HUES64 (cell line): ENCODE measurements at regions not wholly inside any gene's neighbourhood (a gene's known extent, or its start where the extent isn't known, plus 50 kb on each side); places are given as distances from the start of the nearest gene placed in this dataset.
A peak's percentile ranks its signal among the peaks of the same experiment; 100 is the strongest.

Experiments used
- H3K27ac ChIP-seq: 2 replicates; pipeline ENCODE4 v1.7.0; 2013; ENCODE audit warnings: low read depth, low read length, inconsistent platforms
- H3K27me3 ChIP-seq: 2 replicates; pipeline ENCODE4 v1.6.1; 2013; ENCODE audit warnings: mild to moderate bottlenecking, low read length; ENCODE audit not compliant: insufficient read depth
- H3K36me3 ChIP-seq: 2 replicates; pipeline ENCODE4 v1.6.1; 2013; ENCODE audit warnings: mild to moderate bottlenecking, low read length; ENCODE audit not compliant: insufficient read depth
- H3K4me1 ChIP-seq: 2 replicates; pipeline ENCODE4 v1.6.1; 2013; ENCODE audit warnings: mild to moderate bottlenecking, low read length, moderate library complexity; ENCODE audit not compliant: insufficient read depth
- H3K4me3 ChIP-seq: 2 replicates; pipeline ENCODE4 v1.5.1; 2013; ENCODE audit warnings: mild to moderate bottlenecking, low read length, moderate library complexity
- H3K9ac ChIP-seq: 2 replicates; pipeline ENCODE4 v1.6.1; 2013; ENCODE audit warnings: mild to moderate bottlenecking, low read depth, low read length
- H3K9me3 ChIP-seq: 2 replicates; pipeline ENCODE4 v1.6.1; 2013; ENCODE audit warnings: low read depth, low read length; ENCODE audit not compliant: insufficient read depth
- WGBS: fragments of 150-250, 120-280 bp; methylation state at CpG from one replicate; pipeline ENCODE4 v1.1.7; 2013; ENCODE audit warnings: missing lambda C conversion rate; 5-methylcytosine and 5-hydroxymethylcytosine counted together

DNA sequence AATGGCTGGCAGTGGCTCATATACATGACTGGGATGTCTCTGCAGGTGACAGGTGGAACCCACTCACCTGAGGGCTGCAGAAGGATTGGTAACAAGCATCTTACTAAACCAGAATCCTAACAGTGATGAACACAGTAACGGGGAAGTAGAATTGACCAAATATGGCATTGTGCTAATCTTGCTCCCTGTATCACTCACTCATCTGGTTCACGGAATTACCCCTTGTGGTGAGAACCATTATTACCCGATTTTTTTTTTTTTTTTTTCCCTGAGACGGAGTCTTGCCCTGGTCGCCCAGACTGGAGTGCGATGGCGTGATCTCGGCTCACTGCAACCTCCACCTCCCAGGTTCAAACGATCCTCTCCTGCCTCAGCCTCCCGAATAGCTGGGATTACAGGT, 69.5 kb downstream of the PTPRS start:
- Histone ChIP-seq H3K4me3 (no peak overlapping the region), H3K36me3 (peaks cover 43% of the 10 kb centered on the region), H3K27me3 (no peaks in the 10 kb centered on the region), H3K4me1 (no peaks in the 10 kb centered on the region), H3K9ac (no peak overlapping the region), H3K9me3 (no peaks in the 10 kb centered on the region), H3K27ac (peak overlapping the region; percentile 11; the same call in 1 of the 2 replicates)
- 79% methylated on average over 10 of the region's 10 CpGs for WGBS

DNA sequence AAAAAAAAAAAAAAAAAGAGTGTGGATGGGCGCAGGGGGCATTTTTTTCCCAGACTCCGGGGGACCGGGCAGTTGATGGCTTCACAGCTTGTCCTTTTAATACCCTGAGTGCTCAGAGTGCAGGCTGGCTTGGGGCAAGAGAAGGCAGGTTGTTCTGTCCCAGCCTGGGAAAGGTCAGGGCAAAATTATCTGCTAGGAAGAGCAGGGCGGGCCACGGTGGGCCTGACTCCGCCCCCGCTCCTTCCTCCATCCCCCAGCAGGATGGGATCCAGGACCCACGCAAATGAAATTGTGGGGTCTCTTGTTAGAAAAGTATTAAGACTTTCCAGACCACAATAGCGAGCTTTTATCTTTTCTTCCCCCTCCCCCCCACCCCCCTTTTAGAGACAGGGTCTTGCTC, 70.7 kb downstream of the PTPRS start:
- WGBS: 89% methylated on average over 7 of the region's 9 CpGs
- H3K9ac ChIP-seq: no peak overlapping the region
- H3K27me3 ChIP-seq: no peaks in the 10 kb centered on the region
- no peaks in the 10 kb centered on the region for H3K4me1 ChIP-seq
- H3K27ac ChIP-seq: no peak overlapping the region
- H3K4me3 ChIP-seq: no peak overlapping the region
- no peaks in the 10 kb centered on the region for H3K9me3 ChIP-seq
- peaks cover 42% of the 10 kb centered on the region for H3K36me3 ChIP-seq

DNA sequence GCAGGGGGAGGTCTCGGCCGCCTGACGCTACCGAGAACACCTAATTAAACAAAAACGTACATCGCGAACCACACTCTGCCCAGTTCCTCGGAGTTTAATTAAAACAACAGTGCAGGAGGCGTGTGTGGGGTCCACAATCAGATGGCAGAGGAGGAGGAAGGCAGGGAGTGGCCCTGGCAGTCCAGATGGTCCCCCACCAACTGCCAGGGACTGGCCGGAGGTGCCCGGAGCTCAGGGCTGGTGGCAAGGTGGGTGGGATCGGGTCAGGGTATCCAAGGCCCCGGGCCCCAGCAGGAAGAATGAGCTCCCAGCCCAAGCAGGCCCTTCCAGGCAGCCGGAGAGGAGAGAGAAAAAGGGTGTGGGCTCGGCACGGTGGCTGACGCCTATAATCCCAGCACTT, 71.3 kb downstream of the PTPRS start:
- H3K9me3 ChIP-seq: no peaks in the 10 kb centered on the region
- H3K27me3 ChIP-seq: no peaks in the 10 kb centered on the region
- WGBS: 97% methylated on average over 17 of the region's 17 CpGs
- no peaks in the 10 kb centered on the region for H3K4me1 ChIP-seq
- no peak overlapping the region for H3K9ac ChIP-seq
- H3K4me3 ChIP-seq: no peak overlapping the region
- H3K36me3 ChIP-seq: peaks cover 44% of the 10 kb centered on the region
- H3K27ac ChIP-seq: no peak overlapping the region

DNA sequence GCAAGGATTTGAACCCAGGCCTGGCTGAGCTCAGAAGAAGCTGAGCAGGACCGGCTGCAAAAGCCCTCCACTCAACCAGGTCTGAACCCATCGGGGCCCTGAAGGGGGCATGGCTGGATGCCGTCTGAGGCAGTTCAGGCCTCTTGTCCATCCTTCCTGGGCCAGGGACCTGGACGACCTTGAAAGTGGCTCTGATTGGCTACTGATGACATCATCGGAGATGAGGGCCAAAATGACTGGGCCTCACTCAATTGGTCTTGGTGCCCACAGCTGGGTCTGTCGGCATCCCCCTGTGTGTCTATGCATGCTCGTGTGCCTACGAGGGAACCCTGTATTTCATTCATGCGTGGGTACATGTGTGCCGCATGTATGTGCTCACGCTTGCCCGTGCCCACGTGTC, 71.8 kb downstream of the PTPRS start:
- 94% methylated on average over 13 of the region's 13 CpGs for WGBS
- H3K36me3 ChIP-seq: peaks cover 44% of the 10 kb centered on the region

DNA sequence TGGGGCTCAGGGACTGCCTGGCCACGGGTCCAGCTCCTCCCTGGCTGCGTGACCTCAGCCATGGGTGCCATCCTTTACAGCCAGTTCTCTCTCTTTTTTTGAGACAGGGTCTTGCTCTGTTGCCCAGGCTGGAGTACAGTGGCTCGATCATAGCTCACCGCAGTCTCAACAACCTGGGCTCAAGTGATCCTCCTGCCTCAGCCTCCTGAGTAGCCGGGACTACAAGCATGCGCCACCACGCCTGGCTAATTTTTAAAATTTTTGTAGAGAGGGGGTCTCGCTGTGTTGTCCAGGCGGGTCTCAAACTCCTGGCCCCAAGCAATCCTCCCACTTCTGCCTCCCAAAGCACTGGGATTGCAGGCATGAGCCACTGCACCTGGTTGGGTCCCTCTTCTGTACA, 75.4 kb downstream of the PTPRS start:
- no peak overlapping the region for H3K27ac ChIP-seq
- no peak overlapping the region for H3K9ac ChIP-seq
- H3K4me1 ChIP-seq: no peaks in the 10 kb centered on the region
- no peaks in the 10 kb centered on the region for H3K27me3 ChIP-seq
- no peak overlapping the region for H3K4me3 ChIP-seq
- peaks cover 54% of the 10 kb centered on the region for H3K36me3 ChIP-seq
- 85% methylated on average over 9 of the region's 9 CpGs for WGBS
- no peaks in the 10 kb centered on the region for H3K9me3 ChIP-seq

More for the DNA sequence above, 71.8 kb downstream of the PTPRS start:
- H3K4me1 ChIP-seq: no peaks in the 10 kb centered on the region
- no peak overlapping the region for H3K27ac ChIP-seq
- H3K9me3 ChIP-seq: no peaks in the 10 kb centered on the region
- no peak overlapping the region for H3K4me3 ChIP-seq
- no peaks in the 10 kb centered on the region for H3K27me3 ChIP-seq
- no peak overlapping the region for H3K9ac ChIP-seq

DNA sequence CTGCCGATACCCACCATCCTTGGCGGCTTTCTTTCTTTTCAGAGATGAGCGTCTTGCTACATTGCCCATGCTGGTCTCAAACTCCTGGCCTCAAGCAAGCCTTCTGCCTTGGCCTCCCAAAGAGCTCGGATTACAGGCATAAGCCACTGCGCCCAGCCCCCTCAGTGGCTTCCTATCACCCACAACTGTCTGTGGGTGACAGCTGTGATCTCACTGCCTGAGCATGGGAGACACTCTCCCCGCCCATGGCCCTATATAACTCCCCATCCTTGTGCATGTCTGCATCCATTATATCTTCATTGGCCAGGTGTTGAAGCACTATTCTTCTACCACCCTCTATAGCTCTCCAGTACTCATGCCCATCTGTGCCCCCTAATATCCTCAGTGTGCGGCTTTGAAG, 76.2 kb downstream of the PTPRS start:
- WGBS: 93% methylated on average over 7 of the region's 7 CpGs
- no peaks in the 10 kb centered on the region for H3K27me3 ChIP-seq

DNA sequence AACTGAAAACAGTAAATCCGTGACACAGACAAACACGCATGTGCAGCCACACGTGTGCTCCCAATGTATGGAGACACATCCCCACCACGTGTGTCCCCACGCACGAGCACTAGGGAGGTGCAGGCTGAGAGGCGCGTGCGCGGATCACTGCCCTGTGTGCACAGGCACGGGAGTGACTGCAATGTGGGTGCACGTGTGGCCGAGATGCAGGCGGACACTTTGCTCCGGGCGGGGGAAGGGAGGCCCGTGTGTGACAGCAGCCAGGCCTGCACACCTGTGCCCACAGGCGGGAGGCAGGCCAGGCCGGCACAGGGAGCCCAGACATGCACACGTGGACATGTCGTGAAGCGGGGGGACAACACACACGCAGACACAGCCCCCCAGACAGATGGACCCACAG, 77.0 kb downstream of the PTPRS start:
- no peak overlapping the region for H3K4me3 ChIP-seq
- H3K27ac ChIP-seq: no peak overlapping the region
- H3K9ac ChIP-seq: no peak overlapping the region
- WGBS: 91% methylated on average over 23 of the region's 23 CpGs
- no peaks in the 10 kb centered on the region for H3K9me3 ChIP-seq
- H3K36me3 ChIP-seq: peaks cover 62% of the 10 kb centered on the region
- no peaks in the 10 kb centered on the region for H3K4me1 ChIP-seq
- no peaks in the 10 kb centered on the region for H3K27me3 ChIP-seq

More for the DNA sequence above, 76.2 kb downstream of the PTPRS start:
- Histone ChIP-seq H3K9ac (no peak overlapping the region), H3K9me3 (no peaks in the 10 kb centered on the region), H3K4me3 (no peak overlapping the region), H3K27ac (no peak overlapping the region), H3K36me3 (peaks cover 60% of the 10 kb centered on the region), H3K4me1 (no peaks in the 10 kb centered on the region)

DNA sequence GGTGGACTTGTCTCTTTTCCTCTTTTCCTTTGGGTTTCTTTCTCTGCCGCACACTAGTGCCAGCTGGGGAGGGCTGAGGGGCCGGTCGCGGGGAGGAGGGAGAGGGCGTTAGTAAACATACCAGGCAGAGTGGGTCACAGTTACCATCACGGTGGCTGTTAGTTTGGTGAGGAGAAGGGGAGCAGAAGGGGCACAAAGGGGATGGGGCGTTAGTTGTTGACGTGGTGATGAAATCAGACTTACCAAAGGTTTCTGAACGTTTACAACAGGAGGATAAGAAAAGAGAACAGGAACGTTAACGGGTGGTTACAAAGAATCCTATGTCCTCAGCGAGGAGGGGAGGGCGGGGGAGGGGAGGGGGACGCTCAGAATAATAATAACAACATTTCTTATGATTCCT, 77.9 kb downstream of the PTPRS start:
- no peak overlapping the region for H3K9ac ChIP-seq
- WGBS: 91% methylated on average over 12 of the region's 14 CpGs

DNA sequence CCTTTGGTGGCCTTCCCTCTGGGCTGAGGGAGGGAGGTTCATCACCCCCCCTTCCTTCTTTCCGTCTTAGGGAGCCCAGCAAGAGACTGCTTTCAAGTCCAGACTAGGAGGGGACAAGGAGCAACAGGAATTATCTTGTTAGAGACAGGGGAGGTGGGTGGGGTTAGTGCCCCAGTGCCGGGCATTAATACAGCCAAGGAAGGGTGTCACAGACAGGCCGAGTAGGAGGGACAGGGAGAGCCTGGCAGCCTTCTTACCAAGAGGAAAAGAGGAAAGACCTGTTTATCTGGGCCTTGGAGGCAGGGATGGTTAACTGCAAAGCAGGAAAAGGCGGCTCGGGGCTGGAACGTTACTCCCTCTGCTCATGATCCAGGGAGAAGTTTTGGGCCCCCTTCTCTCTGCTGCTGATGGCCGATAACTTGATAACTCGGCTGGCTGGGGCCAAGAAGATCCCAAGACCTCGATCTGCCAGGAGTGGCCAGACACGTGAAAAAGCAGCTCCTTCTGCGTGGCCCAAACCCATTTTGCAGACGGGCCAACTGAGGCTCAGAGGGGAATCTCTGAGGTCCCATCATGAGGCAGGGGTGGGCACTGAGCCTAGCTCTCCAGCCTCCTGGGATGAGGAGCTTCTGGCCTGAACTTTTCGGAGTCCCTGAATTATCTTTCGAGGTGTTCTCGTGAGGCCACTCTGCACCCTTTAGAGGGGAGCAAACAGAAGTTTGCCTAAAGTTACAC, 79.3 kb downstream of the PTPRS start:
- peaks cover 74% of the 10 kb centered on the region for H3K36me3 ChIP-seq
- WGBS: 96% methylated on average over 14 of the region's 15 CpGs
- H3K4me3 ChIP-seq: no peak overlapping the region
- no peak overlapping the region for H3K27ac ChIP-seq
- H3K9me3 ChIP-seq: no peaks in the 10 kb centered on the region; the same call in 1 of the 2 replicates
- no peaks in the 10 kb centered on the region for H3K4me1 ChIP-seq
- H3K27me3 ChIP-seq: no peaks in the 10 kb centered on the region
- no peak overlapping the region for H3K9ac ChIP-seq

More for the DNA sequence above, 77.9 kb downstream of the PTPRS start:
- Histone ChIP-seq H3K4me1 (no peaks in the 10 kb centered on the region), H3K9me3 (no peaks in the 10 kb centered on the region), H3K27me3 (no peaks in the 10 kb centered on the region), H3K4me3 (no peak overlapping the region), H3K27ac (no peak overlapping the region), H3K36me3 (peaks cover 67% of the 10 kb centered on the region)

DNA sequence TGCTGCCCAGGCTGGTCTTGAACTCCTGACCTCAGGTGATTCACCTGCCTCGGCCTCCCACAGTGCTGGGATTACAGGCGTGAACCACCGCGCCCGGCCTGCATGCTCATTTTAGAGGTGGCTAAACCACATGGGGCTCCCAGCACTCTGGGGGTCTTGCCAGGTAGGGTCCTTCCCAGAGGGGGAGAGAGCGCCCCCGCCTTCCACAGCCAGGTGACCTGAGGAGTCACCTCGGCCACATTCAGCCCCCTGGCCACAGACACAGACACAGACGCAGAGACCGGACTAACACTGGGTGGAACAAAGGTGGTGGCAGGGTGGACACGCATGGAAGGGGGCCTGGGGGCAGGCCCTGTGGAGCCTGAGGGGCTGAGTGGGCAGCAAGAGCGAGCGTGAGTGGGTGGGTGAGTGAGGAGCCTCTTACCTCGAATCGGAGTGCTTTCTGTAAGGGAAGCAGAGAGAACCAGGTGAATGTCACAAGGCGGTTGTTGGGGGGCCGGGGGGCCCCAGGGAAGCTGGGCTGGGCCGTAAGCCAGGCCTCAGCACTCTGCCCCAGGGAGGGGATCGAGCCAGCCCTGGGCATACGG, 80.1 kb downstream of the PTPRS start:
- Histone ChIP-seq H3K36me3 (peaks cover 82% of the 10 kb centered on the region), H3K4me1 (no peaks in the 10 kb centered on the region), H3K4me3 (no peak overlapping the region), H3K9me3 (peaks cover 8% of the 10 kb centered on the region; the same call in 1 of the 2 replicates), H3K9ac (no peak overlapping the region), H3K27me3 (no peaks in the 10 kb centered on the region), H3K27ac (no peak overlapping the region)
- 94% methylated on average over 20 of the region's 20 CpGs for WGBS

DNA sequence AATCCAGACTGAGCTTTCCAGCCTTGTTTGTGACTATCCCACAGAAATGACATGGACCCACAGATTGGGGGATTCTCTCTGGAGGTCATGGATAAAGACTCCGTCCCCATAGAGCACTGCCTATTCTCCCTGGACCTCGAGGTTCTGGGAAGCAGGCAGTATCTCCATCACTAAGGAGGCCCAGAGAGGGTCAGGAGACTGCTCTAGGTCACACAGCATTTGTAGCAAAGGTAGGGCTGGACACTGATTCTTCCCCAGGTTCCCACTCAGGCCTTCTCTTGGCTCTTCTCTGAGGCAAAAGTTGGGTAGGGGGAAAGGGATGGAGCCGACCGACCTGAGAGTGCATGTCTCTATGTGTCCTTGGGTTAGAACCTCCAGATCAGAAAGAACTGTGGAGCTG, 80.9 kb downstream of the PTPRS start:
- no peak overlapping the region for H3K9ac ChIP-seq
- no peak overlapping the region for H3K27ac ChIP-seq
- H3K9me3 ChIP-seq: peaks cover 14% of the 10 kb centered on the region; the same call in 1 of the 2 replicates
- H3K4me3 ChIP-seq: no peak overlapping the region
- WGBS: 97% methylated on average over 4 of the region's 4 CpGs
- H3K36me3 ChIP-seq: peaks cover 85% of the 10 kb centered on the region
- no peaks in the 10 kb centered on the region for H3K4me1 ChIP-seq
- no peaks in the 10 kb centered on the region for H3K27me3 ChIP-seq
